Hematopoietic multipotent progenitor cell treated with erythropoietin and hydrocortisone succinate and interleukin-3 and kit ligand, for 4 days (in vitro differentiated cells): ENCODE measurements at regions not wholly inside any gene's neighbourhood (a gene's known extent, or its start where the extent isn't known, plus 50 kb on each side); places are given as distances from the start of the nearest gene placed in this dataset.
A peak's percentile ranks its signal among the peaks of the same experiment; 100 is the strongest.
"Not testable (repeated sequence)": the region's sequence is repeated elsewhere in the genome, so short reads cannot be mapped to it uniquely, and the experiment has no call there.

Experiments
- DNase-seq: peaks from one replicate; pipeline ENCODE4 v3.0.0-alpha.2; 2015

DNA sequence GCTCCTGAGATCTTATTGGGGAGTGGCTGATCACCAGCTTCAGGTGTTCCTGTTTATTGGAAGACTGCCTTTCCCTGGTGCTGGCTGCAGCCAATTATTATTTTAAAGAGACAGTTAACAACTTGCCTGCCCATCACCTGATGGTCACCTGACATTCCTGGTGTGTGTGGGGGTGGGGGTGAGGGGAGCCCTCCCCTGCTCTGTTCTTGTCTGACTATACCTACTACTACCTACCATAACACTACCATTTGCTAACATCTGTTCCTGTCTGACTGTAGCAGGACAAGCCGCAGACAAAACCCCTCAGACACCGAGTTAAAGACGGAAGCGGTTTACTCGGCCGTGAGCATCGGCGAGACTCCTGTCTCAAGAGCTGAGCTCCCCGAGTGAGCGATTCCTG, 54.9 kb upstream of the NBPF3 start:
- DNase-seq = no peak

DNA sequence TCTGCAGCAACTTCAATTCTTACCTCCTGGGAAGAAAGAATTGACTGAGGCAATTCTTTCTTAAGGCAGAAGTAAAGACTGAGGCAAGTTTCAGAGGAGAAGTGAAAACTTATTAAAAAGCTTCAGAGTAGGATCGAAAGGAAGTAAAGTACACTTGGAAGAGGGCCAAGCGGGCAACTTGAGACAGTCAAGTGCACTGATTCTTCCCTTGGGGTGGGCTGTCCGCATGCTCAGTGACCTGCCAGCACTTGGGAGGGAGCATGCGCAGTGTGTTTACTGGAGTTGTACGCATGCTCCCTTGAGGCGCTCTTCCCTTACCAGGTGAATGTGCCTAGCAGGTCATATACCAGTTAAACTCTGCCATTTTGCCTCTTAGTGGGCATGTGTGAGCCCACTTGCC, 55.3 kb upstream of the NBPF3 start:
- no peak for DNase-seq

DNA sequence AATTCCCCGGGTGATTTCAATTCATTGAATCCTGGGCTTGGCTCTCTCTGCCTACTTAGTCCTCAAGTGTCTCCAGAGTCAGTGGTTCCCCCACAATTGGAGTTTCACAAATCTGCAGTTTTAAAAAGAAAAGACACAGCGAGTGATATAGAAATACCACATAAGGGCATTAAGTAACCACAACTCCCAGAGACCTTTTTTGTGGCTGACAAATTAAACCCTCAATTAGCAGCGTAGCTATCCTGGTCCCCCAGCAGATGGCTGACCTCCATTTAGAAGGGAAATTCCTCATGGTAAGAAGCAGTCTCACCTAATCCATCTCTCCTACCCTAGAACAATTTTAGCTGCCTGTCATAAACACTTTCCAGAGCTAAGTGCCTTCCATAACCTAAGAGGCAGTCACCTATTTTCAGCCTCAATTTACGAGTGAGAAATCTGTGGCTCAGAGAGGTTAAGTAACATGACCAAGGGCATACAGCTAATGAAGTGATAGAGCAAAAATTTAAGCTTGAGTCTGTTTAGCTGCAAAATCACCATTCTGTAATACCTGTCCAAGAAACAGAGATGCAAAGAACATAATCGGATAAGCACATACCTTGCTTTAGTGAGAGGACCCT, 56.0 kb upstream of the NBPF3 start:
- DNase-seq = peak; percentile 30

DNA sequence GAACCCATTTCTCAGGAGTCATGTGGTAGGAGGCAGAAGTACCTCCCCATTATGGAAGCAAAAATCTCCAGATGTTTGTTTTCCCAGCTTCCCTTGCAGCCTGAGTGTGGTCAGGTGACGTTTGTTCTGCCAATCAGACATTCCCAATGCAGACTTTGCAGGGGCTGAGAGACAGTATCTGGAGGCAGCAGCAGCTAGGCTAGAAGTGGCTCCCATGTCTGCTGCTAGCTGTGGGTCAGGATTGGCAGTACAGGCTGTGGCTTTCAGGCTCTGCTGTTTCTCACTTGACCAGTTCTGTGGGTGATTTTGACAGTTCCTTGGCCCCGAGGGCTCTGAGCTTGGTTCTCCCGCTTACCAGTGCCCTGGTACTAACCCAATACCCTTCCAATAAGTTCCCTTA, 58.6 kb upstream of the NBPF3 start:
- DNase-seq = peak; percentile 18

DNA sequence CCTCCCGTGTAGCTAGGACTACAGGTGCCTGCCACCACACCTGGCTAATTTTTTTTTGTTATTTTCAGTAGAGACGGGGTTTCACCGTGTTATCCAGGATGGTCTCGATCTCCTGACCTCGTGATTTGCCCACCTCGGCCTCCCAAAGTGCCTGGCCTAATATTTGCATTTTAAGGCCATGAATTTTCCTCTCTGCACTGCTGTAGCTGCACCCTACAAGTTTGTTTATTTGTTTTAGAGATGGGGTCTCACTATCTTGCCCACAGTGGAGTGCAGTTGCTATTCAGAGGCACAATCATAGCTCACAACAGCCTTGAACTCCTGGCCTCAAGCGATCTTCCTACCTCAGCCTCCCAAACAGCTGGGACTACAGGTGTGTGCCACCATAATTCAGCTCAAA, 59.8 kb upstream of the NBPF3 start:
- not testable (repeated sequence) for DNase-seq

DNA sequence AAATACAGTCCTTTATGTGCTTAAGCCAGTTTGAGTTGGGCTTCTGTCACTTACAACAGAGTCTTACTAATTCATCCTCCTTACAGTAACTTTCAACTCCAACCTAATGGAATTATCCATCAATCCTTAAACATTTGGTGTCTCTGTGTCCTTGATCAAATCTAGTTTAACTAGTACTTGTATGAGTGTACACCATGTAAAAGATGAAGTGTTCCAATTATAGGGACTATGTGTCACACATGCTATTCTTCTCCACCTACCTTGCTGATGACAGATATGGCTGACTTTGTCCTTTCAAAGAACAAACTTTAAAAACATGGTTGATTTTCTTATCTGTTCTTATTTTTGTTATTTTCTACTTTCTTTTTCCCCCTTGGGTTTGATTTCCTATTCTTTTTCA, 60.4 kb upstream of the NBPF3 start:
- no peak for DNase-seq

DNA sequence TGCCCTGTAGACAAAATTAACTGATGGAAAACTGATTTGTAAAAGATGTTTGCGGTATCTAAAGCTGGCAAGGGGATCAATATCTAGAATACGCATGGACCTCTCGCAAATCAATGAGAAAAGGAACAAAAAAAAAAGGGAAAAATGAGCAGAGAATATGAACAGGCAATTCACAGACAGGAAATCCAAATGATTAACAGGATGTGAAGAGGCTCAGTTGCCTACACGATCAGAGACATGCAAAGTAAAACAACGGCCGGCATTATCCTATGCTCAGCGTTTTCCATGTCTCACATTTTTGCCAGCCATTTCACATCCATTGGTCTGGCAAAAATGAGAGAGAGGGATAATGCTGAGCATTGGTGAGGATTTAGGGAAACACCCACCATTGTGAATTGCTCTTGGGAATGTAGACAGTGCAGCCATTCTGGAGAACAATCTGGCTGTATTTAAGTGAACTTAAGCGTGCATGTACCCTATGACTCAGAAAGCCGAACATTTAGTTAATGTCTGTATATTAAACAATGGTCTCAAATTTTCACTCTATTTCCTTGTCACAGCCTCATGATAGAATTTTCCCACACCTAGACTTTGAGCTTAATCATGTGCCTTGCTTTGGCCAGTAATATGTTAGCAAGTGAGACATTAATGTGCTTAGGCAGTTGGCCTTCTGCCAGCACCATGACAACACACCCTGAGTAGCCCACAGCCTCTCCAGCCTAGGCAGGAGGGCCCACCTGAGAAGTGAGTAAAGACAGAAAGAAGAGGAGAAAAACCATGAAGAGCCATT, 61.0 kb upstream of the NBPF3 start:
- DNase-seq = peak; percentile 39

DNA sequence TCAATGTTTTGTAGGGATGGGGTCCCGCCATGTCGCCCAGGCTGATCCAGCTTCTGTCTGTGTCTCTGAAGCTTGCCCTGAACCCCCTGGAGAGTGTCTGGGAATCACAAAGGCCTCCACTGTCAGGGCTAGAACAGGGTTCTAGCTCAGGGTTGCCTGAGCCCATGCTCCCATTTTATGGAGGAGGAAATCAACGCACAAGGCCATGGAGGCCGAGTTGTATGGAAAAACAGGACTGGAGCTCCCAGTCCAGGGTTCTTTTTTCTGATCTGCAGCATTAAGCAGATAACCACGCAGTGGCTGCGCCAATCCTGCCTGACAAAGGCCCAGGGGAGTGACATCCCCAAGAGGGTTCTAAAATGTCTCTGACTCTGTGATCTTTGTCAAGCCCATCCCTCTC, 67.6 kb upstream of the NBPF3 start:
- DNase-seq = no peak

DNA sequence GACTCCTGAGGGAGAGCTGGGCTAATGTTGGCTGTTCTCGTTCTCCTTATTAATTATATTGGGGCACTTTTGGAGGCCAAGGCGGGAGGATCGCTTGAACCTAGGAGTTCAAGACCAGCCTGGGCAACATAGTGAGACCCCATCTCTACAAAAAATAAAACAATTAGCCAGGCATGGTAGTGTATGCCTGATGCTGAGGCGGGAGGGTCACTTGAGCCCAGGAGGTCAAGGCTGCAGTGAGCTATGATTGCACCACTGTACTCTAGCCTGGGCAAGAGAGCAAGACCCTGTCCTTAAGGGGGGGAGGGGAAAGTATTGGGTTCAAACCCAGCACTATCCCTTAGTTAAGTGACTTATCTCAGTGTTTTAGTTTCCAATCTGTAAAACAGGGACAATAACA, 70.0 kb upstream of the NBPF3 start:
- no peak for DNase-seq

DNA sequence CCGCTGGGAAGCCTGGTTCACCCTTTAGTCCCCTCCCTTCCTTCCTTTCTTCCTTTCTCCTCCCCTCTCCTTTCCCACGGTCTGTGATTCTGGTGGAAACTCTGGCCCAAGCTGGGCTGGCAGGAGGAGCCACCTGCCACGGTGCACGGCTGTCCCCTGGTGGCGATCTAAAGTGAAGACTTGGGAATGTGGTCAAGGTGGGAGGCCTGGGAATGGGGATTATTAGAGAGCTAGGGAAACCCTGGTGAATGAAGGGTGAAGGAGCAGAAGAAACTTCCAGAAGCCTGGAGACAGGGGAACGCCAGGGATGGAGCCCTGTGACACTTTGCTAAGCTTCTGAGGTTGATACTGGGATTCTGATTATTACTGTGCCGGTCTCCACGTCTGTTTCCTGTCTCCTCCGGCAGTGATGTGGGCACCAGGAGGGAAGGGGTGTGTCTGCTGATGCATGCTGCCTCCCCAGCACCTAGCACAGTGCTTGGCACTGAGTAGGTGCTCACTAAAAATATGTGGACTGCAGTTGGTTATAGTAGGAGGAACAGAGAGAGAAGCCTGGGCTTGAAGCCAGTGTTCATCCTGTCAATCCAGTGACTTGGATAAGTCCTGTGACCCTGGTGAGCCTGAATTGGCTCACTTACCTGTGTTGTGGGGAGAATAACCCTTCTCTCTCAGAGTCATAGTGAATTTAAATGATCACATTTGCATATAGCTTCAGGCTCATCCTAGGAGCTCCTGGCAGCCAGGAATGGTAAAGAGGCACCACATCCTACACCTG, 71.2 kb upstream of the NBPF3 start:
- peak; percentile 73 for DNase-seq

DNA sequence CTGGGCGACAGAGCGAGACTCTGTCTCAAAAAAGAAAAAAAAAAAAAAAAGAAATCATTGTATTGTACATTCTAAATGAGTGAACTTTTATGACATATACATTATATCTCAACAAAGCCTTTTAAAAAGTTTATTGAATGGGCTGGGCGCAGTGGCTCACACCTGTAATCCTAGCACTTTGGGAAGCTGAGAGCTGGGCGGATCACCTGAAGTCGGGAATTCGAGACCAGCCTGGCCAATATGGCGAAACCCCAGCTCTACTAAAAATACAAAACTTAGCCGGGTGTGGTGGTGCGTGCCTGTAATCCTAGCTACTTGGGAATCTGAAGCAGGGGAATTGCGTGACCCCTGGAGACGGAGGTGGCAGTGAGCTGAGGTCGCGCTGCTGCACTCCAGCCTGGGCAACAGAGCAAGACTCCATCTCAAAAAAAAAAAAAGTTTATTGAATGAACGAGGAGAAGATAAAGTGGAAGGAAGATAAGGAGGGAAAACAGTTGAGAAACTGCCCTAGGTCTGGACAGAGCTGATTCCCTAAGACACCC, 71.9 kb upstream of the NBPF3 start:
- not testable (repeated sequence) for DNase-seq

DNA sequence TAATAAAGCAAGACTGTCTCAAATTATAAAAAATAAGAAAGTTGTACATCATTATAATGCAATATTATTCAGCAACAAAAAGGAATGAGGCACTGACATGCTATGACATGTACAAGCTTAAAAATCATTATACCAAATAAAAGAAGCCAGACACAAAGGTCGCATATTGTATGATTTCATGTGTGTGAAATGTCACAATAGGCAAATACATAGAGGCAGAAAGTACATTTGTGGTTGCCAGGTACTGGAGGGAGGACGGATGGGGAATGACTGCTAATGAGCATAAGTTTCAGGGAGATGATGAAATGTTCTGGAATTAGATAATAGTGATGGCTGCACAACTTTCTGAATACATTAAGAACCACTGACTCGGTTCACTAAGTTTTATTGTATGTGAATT, 73.6 kb upstream of the NBPF3 start:
- DNase-seq = no peak

DNA sequence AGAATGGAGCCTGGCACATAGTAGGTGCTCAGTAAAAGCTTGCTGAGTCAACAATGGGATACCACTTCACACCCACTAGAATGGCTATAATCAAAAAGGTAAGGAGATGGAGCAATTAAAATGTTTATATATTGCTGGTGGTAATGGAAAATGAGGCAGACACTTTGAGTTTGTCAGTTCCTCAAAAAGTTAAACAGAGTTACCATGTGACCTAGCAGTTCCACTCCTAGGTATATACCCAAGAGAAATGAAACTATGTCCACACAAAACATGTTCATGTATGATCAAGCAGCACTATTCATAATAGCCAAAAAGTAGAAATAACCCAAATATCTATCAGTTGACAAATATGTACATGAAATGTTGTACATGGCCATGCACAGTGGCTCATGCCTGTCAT, 74.8 kb upstream of the ECE1 start:
- DNase-seq = no peak

DNA sequence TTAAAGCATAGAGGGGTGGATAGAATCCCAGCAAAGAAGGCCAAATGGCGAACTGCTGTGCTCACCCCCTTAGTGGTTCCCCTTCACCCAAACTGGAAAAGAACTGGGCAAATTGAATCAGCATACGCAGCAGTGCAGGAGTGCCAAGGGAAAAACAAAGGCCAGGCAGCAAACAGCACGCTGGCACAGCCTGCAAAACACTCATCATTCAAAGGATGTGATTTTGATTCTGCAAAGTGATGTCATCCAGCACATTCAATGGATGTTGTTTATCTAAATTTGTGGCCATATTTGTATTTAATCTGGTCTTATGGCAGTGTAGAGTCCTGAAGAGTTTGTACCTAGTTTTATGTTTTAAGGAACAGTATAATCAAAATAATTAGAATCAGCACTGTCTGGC, 71.8 kb upstream of the ECE1 start:
- no peak for DNase-seq

DNA sequence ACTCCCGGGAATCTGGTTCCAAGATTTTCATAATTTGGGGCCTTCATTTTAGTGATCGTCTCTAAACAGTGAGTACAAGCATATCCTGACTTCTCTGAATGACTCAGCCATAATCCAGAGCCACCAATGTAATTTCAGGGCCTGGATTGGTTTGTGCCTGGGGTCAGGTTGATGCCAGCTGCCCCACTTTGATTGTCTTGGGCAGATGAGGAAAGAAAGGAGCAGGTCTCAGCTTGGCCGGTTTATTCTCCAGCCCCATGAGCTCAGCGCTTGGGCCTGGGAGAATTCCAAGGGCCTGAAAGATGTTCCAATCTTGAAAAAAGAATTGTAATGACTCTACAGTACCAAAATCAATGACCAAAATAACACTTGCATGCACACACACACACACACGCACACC, 71.2 kb upstream of the ECE1 start:
- no peak for DNase-seq

DNA sequence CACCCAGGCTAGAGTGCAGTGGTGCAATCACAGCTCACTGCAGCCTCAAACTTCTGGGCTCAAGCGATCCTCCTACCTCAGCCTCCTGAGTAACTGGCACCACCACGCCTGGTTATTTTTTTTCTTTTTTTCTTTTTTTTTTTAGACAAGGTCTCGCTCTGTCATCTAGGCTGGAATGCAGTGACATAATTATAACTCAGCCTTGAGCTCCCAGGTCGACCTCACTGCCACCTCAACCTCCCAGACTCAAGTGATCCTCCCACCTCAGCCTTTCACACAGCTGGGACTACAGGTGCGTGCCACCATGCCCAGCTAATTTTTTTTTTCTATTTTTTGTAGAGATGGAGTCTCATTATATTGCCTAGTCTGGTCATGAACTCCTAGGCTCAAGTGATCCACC, 66.9 kb upstream of the ECE1 start:
- DNase-seq = no peak

DNA sequence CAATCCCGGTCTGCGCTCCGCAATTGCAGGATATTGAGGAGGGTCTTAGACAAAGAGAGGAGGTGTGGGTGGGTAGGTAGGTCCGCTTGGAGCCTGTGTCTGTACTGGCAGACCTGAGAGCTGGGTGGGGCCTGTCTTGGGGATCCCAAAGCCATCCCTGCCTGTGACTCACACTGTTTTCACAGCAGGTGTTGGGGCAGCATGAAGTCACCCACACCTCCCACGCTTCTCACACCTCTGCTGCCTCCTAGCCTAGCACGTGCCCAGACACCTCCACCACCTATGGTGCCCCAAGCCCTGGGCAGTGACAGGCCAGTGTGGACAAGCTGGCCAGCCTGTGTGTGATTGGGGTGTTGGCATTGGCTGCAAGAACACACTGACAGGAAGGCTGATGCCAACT, 65.7 kb upstream of the ECE1 start:
- DNase-seq = no peak

DNA sequence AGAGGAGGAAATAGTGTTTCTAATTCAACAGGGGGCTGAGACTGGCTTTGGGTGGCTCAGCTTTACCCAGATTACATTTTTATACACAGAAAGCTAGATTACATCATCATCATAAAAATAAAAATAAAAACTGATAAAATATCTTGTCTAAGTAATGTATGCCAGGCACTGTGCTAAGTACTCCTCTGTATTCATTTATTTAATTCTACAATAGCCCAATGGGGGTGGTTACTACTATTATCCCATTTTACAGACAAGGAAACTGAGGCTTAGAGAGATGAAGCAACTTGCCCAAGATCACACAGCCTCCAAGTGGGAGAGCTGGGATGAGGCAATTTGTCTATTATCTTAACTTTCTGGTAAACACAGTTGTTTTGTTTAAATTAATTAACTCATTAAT, 62.3 kb upstream of the ECE1 start:
- DNase-seq = no peak

DNA sequence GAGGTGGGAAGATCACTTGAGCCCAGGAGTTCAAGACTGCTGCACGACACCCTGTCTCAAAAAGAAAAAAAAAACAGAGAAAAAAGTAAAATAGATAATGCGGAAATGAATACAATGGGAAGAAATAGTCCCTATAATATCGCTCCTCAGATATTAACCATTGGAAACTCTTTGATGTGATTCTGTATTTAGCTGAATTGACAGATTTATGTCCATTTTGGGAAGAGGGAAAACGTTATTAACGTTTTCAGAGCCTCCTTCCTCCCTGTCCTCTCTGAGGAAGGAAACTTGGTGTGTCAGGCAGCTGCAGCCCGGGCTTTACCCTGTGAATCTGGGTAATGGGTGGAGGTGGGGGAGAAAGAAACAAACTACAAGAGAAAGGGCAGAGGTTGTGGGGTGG, 61.6 kb upstream of the ECE1 start:
- no peak for DNase-seq

DNA sequence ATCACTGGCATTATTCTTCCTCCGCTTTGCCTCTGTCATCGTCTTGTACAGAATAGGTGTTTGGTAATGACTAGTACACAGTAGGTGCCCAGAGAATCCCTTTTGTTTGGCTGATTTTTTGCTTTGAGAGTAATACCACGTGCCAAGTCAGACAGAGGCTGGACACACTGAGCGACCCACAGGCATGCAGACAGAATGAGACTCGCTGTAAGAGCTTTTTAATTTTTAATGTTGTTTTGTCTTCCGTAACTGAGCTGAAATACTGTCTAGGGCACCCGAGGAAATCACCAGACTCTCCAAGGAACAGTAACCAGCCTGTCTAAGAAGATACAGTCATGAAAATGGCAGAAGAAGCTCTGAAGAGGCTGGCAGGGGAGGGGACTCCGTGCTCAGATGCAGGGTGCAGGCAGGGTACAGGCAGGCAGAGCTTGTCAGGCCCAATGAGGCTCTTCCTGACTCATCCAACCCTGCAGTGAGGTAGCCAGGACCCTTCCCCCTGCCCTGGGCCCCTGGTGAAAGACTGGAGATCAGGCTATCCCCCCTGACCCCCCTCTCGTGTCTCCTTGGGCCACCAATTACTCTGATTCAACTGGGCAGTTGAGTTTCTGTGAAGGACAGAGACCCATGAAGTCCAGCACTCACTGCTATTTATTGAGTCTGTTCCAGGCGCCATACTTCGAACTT, 60.1 kb upstream of the ECE1 start:
- DNase-seq = no peak

DNA sequence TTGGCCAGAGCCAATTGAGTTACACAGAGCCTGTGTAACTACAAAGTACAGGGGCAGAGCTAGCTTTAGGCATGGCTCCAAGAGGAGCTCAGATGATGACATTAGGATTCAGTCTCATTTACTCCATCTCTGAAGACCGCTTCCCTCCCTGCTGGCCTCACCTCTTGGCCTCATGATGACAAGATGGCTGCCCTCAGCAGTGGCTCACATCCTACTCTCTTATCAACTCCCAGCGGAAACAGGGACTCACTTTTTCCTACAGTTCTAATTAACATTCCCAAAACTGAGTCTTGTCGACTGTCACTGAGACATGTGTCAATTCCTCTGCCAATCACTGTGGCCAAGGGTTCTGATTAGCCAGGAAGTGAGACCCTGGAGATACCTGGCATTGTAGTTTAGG, 59.4 kb upstream of the ECE1 start:
- no peak for DNase-seq

DNA sequence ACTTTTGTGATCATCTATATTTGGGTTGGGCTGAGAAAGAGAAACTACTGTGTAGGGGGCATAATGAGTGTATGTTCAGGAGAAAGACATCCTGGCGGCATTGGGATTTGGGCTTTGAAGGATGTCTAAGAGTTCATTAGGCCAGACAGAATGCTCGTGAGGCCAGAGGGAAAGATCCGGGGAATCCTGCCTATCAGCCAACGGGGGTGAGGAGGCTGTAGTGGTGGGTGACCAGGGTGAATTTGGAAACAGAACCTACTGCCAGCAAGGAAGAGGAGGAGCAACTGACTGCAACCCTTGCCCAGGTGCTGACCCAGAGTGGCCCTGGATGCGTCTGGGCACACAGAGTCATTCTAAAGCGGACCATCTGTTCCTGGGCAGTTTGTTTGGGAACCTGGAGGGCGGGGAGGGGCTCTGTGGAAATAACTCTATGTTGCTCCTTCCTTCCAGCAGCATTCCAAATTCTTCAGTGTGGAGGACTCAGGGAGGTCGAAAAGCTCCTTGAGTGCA, 56.9 kb upstream of the ECE1 start:
- no peak for DNase-seq
